Right renal cortex interstitium (tissue), 3 donors: ENCODE measurements at regions not wholly inside any gene's neighbourhood (a gene's known extent, or its start where the extent isn't known, plus 50 kb on each side); places are given as distances from the start of the nearest gene placed in this dataset.

ENCODE experiments used
- DNase-seq, 3 donors: peaks; one replicate each; pipeline ENCODE4 v3.0.0-alpha.2; 2013; ENCODE audit warnings: low read depth in 3 of 3, low spot score in 2 of 3

GRCh38 chr10:29925771-29926692 lies 133.4 kb downstream of the JCAD start:
- no peak for DNase-seq

- no peak for DNase-seq
Observed at GRCh38 chr10:29924436-29924835, 134.9 kb downstream of the JCAD start.

DNA sequence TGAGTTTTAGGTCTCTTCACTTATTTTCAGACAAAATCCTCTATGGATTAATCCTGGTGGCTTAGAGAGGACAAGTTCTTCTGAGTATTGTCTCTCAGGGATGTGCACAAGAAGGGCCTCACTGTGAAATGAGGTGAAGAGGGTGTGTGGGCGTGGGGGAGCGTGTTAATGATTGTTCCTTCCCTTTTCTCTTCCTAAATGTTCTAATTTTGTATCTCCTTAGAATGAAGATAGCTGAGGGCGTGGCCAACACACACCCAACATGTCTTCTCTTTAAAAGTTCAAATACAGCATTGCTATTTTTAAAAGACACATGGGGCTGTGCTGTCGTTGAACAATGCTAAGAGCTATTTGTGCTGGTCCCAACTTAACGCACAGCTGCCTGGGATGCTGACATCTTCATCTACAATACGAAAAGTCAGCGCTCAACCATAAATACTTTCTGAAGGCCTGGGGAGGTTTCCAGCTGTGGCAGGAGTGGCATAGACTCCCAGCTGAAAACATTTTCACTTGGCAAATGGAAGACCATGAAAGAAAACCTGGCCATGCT lies 135.9 kb downstream of the JCAD start:
- no peak for DNase-seq

GRCh38 chr10:29922892-29923291 lies 136.5 kb downstream of the JCAD start:
- DNase-seq, result no peak

DNA sequence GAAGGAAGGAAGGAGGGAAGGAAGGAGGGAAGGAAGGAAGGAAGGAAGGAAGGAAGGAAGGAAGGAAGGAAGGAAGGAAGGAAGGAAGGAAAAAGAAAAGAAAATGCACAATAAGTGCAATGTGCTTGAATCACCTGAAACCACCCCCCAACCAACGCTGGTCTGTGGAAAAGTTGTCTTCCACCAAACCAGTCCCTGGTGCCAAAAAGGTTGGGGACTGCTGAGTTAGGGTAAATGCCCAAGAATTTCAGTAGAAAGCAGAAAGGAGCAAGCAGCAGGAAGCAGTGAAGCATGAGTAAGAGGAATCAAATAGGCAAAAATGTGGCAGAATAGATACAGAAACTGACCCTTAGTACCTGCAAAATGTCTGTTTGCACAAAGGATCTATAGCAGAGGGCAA lies 137.2 kb downstream of the JCAD start:
- DNase-seq, result no peak

- no peak for DNase-seq
Observed at GRCh38 chr10:29921071-29921446, 138.3 kb downstream of the JCAD start.

GRCh38 chr10:29920408-29921070 lies 138.8 kb downstream of the JCAD start:
- no peak for DNase-seq

DNA sequence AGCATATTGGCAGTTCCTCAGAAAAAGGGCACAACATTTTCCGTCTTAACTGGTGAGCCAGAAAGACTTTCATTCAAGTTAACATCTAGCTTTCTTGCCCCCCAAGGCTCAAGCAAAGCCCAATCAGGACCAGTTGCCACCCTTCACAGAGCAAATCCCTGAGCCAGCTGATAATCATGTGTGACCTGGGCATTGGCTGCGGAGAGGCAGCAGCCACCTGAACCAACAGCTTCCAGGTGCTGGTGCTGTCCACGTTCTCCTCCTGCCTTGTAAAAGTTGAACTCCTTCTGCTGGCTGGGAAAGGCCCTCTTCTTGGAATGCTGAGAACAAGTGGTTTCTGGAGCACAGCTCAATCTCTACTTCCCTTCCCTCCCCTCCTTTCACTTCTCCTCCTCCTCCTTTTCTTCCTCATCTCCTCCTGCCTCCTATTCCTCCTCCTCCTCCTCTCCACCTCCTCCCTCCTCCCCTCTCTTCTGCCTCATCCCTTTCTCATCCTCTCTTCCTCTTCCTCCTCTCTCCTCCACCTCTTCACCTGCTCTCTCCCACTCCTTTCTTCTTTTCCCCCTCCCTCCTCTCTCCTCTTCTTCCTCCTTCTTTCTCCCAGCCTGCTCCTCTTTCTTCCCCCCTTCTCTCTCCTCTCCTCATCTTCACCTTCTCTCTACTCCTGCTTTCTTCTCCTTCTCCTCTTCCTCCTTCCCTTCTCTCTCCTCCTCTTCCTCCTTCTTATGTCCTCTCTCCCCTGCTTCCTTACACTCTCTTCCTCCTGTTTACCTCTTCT lies 140.6 kb downstream of the JCAD start:
- no peak for DNase-seq

GRCh38 chr10:29917311-29917710 lies 142.1 kb downstream of the JCAD start:
- DNase-seq, result no peak

DNA sequence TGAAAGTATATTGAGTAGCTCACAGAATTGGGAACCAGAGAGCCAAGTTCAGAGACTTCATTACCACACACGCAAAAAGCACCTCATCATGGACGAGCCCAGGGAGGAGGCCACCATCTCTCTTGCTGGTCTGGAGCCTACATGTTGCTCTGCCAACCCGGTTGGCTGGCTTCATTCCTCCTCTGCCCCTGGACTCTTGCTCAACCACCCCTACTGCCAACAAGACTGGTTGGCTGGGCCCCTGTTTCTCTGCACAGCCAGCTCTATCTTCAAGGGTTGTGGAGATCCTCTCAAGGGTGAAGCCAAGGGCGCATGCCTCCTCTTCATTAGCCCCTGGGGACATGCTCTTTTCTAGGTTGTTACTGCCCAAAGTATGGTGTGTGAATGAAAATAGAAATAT lies 142.7 kb downstream of the JCAD start:
- DNase-seq, result no peak

DNA sequence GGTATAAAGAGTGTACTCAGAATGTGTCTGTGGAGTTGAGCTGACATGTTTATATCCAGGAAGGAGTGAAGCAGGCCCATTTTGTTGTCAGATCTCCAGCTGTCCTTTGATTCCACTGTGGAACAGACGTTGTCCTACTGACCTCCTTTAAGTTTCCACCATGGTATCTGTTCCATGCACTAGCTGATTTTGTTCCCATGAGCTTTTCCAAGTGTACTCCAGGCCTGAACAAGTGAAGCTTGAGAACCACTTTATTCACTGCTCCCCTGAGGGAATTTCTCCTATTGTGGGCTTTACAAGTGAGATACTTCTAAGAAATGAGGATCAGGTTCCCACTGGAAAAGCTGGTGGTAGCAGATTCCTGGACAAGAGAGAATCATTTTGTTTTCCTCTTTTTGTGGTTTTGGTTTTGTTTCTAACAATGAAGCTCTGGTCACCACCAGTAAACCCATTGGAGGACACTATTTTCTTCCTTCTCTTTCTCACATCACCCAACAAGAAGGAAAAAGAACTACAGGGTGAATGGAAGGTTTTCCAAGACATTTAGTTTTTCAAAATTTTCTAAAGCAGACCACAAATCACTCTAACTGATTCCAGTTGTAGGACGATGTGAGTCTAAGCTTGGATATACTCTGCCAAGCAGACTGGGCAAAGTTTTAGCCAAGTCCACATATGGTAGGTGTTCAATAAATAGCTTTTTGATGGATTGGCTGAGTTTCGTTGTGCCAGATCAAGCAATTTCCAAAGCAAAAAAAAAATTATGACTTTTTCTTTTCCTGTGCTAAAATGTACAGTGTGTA lies 144.2 kb downstream of the JCAD start:
- no peak for DNase-seq

DNA sequence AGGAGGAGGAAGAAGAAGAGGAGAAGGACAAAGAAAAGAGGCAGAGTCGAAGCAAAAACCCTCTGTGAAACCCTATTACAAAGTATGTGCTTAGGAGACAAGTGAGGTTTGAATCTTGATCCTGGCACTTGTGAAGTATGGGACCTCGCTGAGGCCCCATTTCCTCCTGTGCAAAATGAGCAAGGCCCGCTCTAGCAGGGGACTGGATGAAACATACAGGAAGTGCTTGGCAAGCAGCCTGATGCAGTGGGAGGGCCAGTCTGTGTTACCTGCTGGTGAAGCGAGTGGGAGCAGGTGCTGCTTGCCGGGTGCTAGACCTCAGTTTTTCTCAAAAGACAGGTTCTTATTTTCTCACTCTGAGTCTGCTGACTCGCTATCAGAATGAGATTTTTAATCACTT lies 150.4 kb downstream of the JCAD start:
- no peak for DNase-seq

- DNase-seq, result no peak
Observed at GRCh38 chr10:29900865-29901264, 158.5 kb downstream of the JCAD start.

DNA sequence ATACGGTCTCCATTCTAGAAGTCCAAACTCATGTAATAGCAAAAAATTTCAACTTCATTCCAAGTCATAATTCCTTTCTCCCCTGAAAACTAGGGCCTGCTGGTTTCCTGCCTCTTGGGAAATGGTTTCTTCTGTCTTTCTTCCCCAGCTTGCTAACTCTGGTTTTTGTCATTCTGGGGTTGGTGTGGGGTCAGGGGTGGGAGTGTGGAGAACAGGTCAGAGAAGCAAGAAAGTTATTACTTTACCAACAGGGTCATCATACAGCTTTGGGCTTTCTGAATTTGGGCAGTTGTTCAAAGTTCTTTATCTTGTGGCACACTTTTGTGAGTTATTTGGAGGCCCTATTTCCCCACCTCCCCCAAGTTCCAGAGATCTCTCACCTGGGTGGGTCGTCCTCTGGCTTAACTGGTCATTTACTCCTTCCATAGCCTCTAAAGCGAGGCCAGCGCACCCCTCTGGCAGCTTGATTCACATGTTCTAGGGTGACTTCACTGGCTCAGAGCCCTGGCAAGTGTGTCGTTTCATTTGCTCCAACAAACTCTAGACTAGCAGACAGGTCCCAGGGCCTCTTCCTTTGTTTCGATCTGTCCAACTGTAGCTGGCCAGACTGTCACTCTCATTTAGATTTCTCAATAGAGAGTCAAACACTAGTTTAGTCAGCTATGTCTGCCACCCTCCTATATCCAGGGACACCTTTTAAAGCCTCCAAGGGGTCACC lies 161.2 kb downstream of the JCAD start:
- DNase-seq, result no peak

DNA sequence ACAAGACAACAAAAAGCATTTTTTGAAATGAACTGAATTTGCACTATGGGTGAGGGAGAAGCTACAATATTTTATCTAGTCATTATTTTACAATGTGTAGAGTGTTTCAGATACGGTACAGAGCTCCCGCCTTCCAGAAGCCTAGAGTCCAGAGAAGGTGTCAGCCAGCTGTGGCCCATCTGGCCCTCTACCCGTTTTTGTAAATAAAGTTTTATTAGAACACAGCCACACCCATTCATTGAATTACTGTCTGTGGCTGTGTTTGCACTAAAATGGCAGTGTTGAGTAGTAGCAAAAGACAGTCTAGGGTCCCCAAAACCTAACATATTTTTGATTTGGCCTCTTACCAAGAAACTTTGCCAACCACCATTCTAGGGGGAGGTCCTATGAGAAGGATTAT lies 162.0 kb downstream of the JCAD start:
- no peak for DNase-seq

- DNase-seq, result no peak
Observed at GRCh38 chr10:29896053-29896452, 163.3 kb downstream of the JCAD start.

DNA sequence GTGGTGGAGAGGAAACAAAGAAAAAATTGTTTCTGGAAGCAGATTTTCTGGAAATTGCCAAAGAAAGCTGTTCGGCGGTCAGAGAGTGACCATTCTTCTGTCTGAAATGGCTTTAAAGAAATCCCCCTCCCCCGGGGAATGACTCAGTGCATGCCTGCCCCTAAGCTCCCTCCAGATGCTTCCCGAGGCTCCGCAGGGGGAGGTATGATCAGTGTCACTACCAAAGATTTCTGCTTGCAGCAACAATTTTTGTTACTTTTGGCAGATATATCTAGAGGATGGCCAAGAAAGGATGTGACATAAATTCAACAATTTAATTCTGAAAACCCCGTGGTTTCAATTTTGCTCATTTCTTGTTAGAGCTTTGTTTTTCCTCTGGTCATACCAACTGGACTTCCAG lies 163.9 kb downstream of the JCAD start:
- peak in 2 of 3 donors; percentile 34 to 43 for DNase-seq

DNA sequence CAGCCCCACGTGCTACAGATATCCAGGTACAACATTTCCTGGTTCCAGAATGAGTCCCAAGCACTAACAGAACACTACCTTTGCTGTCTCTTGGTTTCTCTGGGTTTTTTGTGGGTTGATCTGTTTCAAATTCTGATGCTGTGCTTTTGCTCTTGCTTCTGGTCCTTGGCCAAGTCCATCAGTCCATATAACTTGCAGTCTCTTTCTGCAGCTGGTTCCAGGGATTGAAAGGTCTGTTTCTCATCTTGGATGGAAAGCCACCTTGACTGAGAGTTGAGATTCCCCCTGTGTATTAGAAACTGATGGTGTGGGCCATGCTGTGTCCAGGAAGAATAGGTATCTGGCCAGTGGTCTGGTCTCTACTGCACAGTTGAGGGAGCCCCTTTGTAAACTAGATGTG lies 171.1 kb downstream of the JCAD start:
- DNase-seq, result no peak

GRCh38 chr10:29886299-29886698 lies 173.1 kb downstream of the JCAD start:
- no peak for DNase-seq

GRCh38 chr10:29883231-29883630 lies 176.2 kb downstream of the JCAD start:
- DNase-seq, result no peak
